A673 (cell line): ENCODE measurements at regions not wholly inside any gene's neighbourhood (a gene's known extent, or its start where the extent isn't known, plus 50 kb on each side); places are given as distances from the start of the nearest gene placed in this dataset.

ENCODE experiments used
- BruUV-seq: library from RNA; stranded (reverse); fragments of 400-500 nt; replicated peaks from 2 replicates; lab custom pipeline; 2021; lab: Mats Ljungman, UMichigan
- CTCF ChIA-PET: fragments of 300-600 bp; sonication (Branson Sonifier 250); formaldehyde crosslinking; loops from one replicate; lab custom pipeline; 2022; ENCODE audit warnings: antibody characterized with exemption; lab: Charles Lee
- POLR2A ChIA-PET: fragments of 300-600 bp; sonication (Branson Sonifier 250); formaldehyde crosslinking; loops from one replicate; lab custom pipeline; 2022; ENCODE audit warnings: antibody characterized with exemption; ENCODE audit not compliant: low non-redundant PET; lab: Charles Lee
- DNase-seq: peaks from one replicate; pipeline ENCODE4 v3.0.0-alpha.2; 2015; ENCODE audit warnings: low spot score
- H3K27ac ChIP-seq: fragments of 200-600 bp; sonication (generic); 2 replicates; pipeline ENCODE4 v1.5.1; 2016; ENCODE audit warnings: mixed run types, low read depth, mild to moderate bottlenecking, mixed read lengths, antibody characterized with exemption, low read length; ENCODE audit not compliant: poor library complexity, severe bottlenecking
- H3K27me3 ChIP-seq: fragments of 200-600 bp; sonication (generic); replicated peaks from 2 replicates; pipeline ENCODE4 v1.6.1; 2017; ENCODE audit warnings: mixed run types, low read depth, mild to moderate bottlenecking, mixed read lengths, antibody characterized with exemption, low read length; ENCODE audit not compliant: insufficient read depth, poor library complexity
- H3K36me3 ChIP-seq: fragments of 200-600 bp; sonication (generic); 2 replicates; pipeline ENCODE4 v1.6.1; 2016; ENCODE audit warnings: mixed run types, mild to moderate bottlenecking, mixed read lengths, antibody characterized with exemption, low read length; ENCODE audit not compliant: insufficient read depth, poor library complexity, severe bottlenecking
- H3K4me1 ChIP-seq: fragments of 200-600 bp; sonication (generic); 2 replicates; pipeline ENCODE4 v1.6.1; 2017; ENCODE audit warnings: mixed run types, mild to moderate bottlenecking, mixed read lengths, antibody characterized with exemption, low read length; ENCODE audit not compliant: insufficient read depth, poor library complexity, severe bottlenecking
- H3K4me3 ChIP-seq: fragments of 200-600 bp; sonication (generic); 2 replicates; pipeline ENCODE4 v1.5.1; 2016; ENCODE audit warnings: low read depth, mixed run types, mild to moderate bottlenecking, mixed read lengths, low read length; ENCODE audit not compliant: poor library complexity, severe bottlenecking
- H3K9me3 ChIP-seq: fragments of 200-600 bp; sonication (generic); 2 replicates; pipeline ENCODE4 v1.6.1; 2016; ENCODE audit warnings: mixed run types, low read depth, mild to moderate bottlenecking, mixed read lengths, antibody characterized with exemption, low read length; ENCODE audit not compliant: poor library complexity, severe bottlenecking
- CTCF ChIP-seq: fragments of 300-800, 200-600 bp; sonication (generic); conservative IDR thresholded peaks from 2 replicates; pipeline ENCODE4 v1.5.1; 2017; ENCODE audit warnings: low read depth, mild to moderate bottlenecking, antibody characterized with exemption, low read length, moderate library complexity, mixed read lengths
- EZH2 ChIP-seq: fragments of 200-600 bp; sonication (generic); IDR thresholded peaks from 2 replicates; pipeline ENCODE4 v1.6.1; 2017; ENCODE audit warnings: borderline replicate concordance, low read depth, mild to moderate bottlenecking, mixed read lengths, antibody characterized with exemption, low read length; ENCODE audit not compliant: poor library complexity, severe bottlenecking
- intact Hi-C: fragments of 100-400 bp; cut with micrococcal nuclease; formaldehyde crosslinking; loops from one replicate; pipeline ENCODE4 v1.10.0; 2022; ENCODE audit not compliant: unreplicated experiment

DNA sequence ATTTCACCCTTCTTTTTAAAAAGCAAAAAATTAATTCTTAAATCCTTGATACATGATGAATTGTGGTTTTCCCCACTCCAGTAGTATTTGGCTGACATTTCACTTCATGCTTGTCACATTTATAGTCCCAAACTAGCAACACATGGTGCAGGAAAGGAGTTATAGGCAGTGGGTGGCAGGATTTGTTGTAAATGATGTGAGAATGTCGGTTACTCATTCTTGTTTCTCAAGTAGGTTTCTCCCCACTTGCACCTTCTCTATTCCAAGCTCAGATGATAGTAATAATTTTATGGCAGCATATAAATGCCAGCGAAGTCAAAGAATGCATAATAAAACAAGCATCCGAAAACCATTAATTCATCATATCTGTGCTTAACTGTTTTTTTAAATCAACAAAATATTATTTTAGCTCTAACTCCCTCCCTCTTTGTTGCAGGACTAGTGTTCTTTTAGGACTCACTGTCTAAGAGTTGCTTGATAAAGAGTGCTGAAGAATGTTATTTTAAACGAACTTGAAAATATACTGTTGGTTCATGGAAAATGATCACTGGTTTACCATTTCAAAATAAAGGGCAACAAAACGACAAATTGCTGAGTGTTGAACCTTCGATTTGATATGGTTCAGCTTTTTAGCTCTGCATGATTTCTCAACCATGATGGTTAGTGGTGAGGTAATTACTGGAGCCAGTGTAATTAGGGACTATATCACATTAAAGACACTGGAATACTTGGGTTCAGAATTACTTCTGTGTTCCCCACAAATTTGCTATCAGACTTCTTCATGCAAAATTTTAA lies 88.1 kb upstream of the ADAMTSL1 start:
- DNase-seq: no peak
- TF ChIP-seq EZH2 (no peak), CTCF (no peak)
- ChIA-PET CTCF (no interaction called here), POLR2A (no interaction called here)
- Histone ChIP-seq H3K9me3 (no peaks in the 10 kb centered on the region), H3K27me3 (no peaks in the 10 kb centered on the region), H3K36me3 (no peaks in the 10 kb centered on the region), H3K4me3 (no peak overlapping the region), H3K27ac (no peak overlapping the region), H3K4me1 (no peaks in the 10 kb centered on the region)
- no TSS peak for BruUV-seq
- intact Hi-C loops: no loop called here

DNA sequence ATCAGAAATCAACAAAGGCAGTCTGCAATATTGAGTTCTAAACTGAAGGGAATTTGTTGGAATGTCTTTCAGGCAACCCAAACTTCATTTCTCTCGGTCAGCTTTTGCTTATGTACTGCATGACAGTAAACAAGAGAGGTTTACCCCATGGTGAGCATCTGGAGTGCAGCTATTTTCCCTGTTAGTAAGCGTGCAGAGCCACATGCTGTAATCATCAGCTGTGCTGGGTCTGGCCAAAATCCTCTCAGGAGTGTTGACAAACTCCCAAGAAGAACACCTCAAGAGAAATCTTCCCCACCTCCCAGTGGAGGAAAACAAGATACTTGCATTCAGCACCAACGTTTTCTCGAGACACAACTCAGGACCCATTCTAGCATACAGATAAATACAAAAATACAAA lies 83.6 kb upstream of the ADAMTSL1 start:
- no TSS peak for BruUV-seq
- Histone ChIP-seq H3K4me1 (no peaks in the 10 kb centered on the region), H3K4me3 (no peak overlapping the region), H3K27ac (no peak overlapping the region), H3K9me3 (no peaks in the 10 kb centered on the region), H3K36me3 (no peaks in the 10 kb centered on the region), H3K27me3 (no peaks in the 10 kb centered on the region)
- CTCF ChIA-PET: no interaction called here
- POLR2A ChIA-PET: no interaction called here
- intact Hi-C loops: no loop called here
- DNase-seq: no peak
- TF ChIP-seq CTCF (no peak), EZH2 (no peak)

DNA sequence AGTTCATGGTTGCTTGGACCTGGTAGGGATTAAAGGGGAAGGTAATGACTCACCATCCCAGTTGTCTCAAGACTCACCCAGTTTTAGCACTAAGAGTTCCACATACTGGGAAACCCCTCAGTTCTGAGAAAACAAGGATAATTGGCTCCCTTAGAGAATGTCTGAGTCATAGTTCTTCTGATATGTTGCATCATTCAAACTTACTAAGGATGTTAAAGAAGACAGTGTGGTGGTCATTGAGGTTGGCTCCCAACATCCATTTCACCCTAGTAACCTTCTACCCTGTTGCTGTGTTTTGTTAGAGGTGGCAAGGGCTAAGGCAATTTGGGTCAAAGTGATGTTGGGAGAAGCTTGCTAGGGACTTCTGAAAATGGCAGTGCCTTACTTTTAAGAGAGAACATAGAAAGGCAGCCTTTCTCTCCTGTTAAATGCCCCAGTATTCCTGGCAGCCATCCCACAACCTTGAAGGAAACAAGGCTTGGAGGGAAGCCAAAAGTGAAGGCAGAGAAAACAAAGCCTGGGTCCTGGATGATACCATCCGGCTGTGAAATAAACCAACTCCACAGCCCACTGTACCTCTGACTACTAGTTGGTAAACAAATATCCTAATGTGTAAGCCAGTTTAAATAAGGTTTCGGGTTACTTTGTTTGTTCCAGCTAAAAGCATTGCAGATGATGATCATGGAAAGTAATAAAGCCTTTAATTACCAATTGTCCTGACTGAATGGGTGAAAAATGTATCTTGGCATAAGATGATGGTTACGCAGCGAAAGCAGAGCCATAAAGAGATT lies 80.4 kb upstream of the ADAMTSL1 start:
- Histone ChIP-seq H3K9me3 (no peaks in the 10 kb centered on the region), H3K27me3 (no peaks in the 10 kb centered on the region), H3K4me1 (no peaks in the 10 kb centered on the region), H3K27ac (no peak overlapping the region), H3K36me3 (no peaks in the 10 kb centered on the region), H3K4me3 (no peak overlapping the region)
- BruUV-seq: no TSS peak
- intact Hi-C loops: no loop called here
- ChIA-PET CTCF (no interaction called here), POLR2A (no interaction called here)
- peak; percentile 46 for DNase-seq
- TF ChIP-seq CTCF: no peak
- TF ChIP-seq EZH2: no peak
